ENCODE measurements at regions not wholly inside any gene's neighbourhood (a gene's known extent, or its start where the extent isn't known, plus 50 kb on each side); places are given as distances from the start of the nearest gene placed in this dataset.

GRCh38 chr5:126093041-126093440 lies 330.2 kb upstream of the GRAMD2B start:
- DNase-seq (ENCODE audit: low spot score in 2 of 2, unreplicated experiment in 2 of 2): no peak
- peaks cover 1% of the 10 kb centered on the region for H3K27me3 Mint-ChIP-seq (ENCODE audit: low read depth)
- H3K27ac Mint-ChIP-seq: no peak overlapping the region
- no peak for TF ChIP-seq CTCF (IDR thresholded peaks at IDR 0.05; ENCODE audit: unreplicated experiment)
- H3K9me3 Mint-ChIP-seq: peaks cover 24% of the 10 kb centered on the region
- no peak overlapping the region for H3K4me3 Mint-ChIP-seq
- H3K4me1 Mint-ChIP-seq: no peaks in the 10 kb centered on the region
- H3K36me3 Mint-ChIP-seq: peaks cover 4% of the 10 kb centered on the region

GRCh38 chr5:126093718-126094117 lies 329.5 kb upstream of the GRAMD2B start:
- peaks cover 19% of the 10 kb centered on the region for H3K9me3 Mint-ChIP-seq
- no peak for DNase-seq (ENCODE audit: low spot score in 2 of 2, unreplicated experiment in 2 of 2)
- H3K4me1 Mint-ChIP-seq: no peaks in the 10 kb centered on the region
- H3K4me3 Mint-ChIP-seq: no peak overlapping the region
- H3K27ac Mint-ChIP-seq: no peak overlapping the region
- peaks cover 4% of the 10 kb centered on the region for H3K36me3 Mint-ChIP-seq
- H3K27me3 Mint-ChIP-seq (ENCODE audit: low read depth): peaks cover 1% of the 10 kb centered on the region
- TF ChIP-seq CTCF (IDR thresholded peaks at IDR 0.05; ENCODE audit: unreplicated experiment): no peak

- H3K4me3 Mint-ChIP-seq: no peak overlapping the region
- H3K4me1 Mint-ChIP-seq: no peaks in the 10 kb centered on the region
- TF ChIP-seq CTCF (IDR thresholded peaks at IDR 0.05; ENCODE audit: unreplicated experiment): no peak
- no peak overlapping the region for H3K27ac Mint-ChIP-seq
- peaks cover 1% of the 10 kb centered on the region for H3K27me3 Mint-ChIP-seq (ENCODE audit: low read depth)
- peaks cover 2% of the 10 kb centered on the region for H3K36me3 Mint-ChIP-seq
- no peak for DNase-seq (ENCODE audit: low spot score in 2 of 2, unreplicated experiment in 2 of 2)
- peaks cover 11% of the 10 kb centered on the region for H3K9me3 Mint-ChIP-seq
Measured at GRCh38 chr5:126094991-126095390, 328.2 kb upstream of the GRAMD2B start.

- Mint-ChIP-seq H3K36me3 (no peaks in the 10 kb centered on the region), H3K4me1 (no peaks in the 10 kb centered on the region), H3K9me3 (no peaks in the 10 kb centered on the region), H3K27me3 (ENCODE audit: low read depth) (peaks cover 1% of the 10 kb centered on the region), H3K27ac (no peak overlapping the region), H3K4me3 (no peak overlapping the region)
- no peak for DNase-seq (ENCODE audit: low spot score in 2 of 2, unreplicated experiment in 2 of 2)
- TF ChIP-seq CTCF (IDR thresholded peaks at IDR 0.05; ENCODE audit: unreplicated experiment): no peak
Measured at GRCh38 chr5:126096442-126097006, 326.7 kb upstream of the GRAMD2B start.

GRCh38 chr5:126097876-126098275 lies 325.3 kb upstream of the GRAMD2B start:
- no peaks in the 10 kb centered on the region for H3K4me1 Mint-ChIP-seq
- no peak overlapping the region for H3K4me3 Mint-ChIP-seq

More at GRCh38 chr5:126097876-126098275, 325.3 kb upstream of the GRAMD2B start:
- Mint-ChIP-seq H3K36me3 (no peaks in the 10 kb centered on the region), H3K9me3 (peaks cover 3% of the 10 kb centered on the region), H3K27me3 (ENCODE audit: low read depth) (peaks cover 1% of the 10 kb centered on the region), H3K27ac (no peak overlapping the region)
- no peak for DNase-seq (ENCODE audit: low spot score in 2 of 2, unreplicated experiment in 2 of 2)
- TF ChIP-seq CTCF (IDR thresholded peaks at IDR 0.05; ENCODE audit: unreplicated experiment): no peak
